ENCODE measurements at regions not wholly inside any gene's neighbourhood (a gene's known extent, or its start where the extent isn't known, plus 50 kb on each side); places are given as distances from the start of the nearest gene placed in this dataset.
"Not testable (repeated sequence)": the region's sequence is repeated elsewhere in the genome, so short reads cannot be mapped to it uniquely, and the experiment has no call there.

- peaks cover 6% of the 10 kb centered on the region for H3K9me3 Mint-ChIP-seq (ENCODE audit: low read depth, unreplicated experiment)
- intact Hi-C loops (cut with micrococcal nuclease; ENCODE audit: unreplicated experiment) = loop anchor here (5.0 kb wide), 3 partner anchors 135 to 365 kb away; no protein-coding TSS in a partner anchor
- no TSS peak for BruUV-seq (replicated peaks)
These were observed 179.2 kb upstream of the MBL2 start for GRCh38 chr10:52951824-52952223.

GRCh38 chr10:52950578-52950977 lies 178.0 kb upstream of the MBL2 start:
- DNase-seq = no peak
- CTCF ChIA-PET = no interaction called here

More at GRCh38 chr10:52951824-52952223, 179.2 kb upstream of the MBL2 start:
- peak; percentile 70 for DNase-seq
- Mint-ChIP-seq H3K27me3 (ENCODE audit: unreplicated experiment) (no peaks in the 10 kb centered on the region), H3K4me3 (ENCODE audit: low read depth, unreplicated experiment) (no peak overlapping the region), H3K36me3 (ENCODE audit: insufficient read depth, unreplicated experiment) (no peaks in the 10 kb centered on the region), H3K4me1 (ENCODE audit: low read depth, unreplicated experiment) (no peaks in the 10 kb centered on the region), H3K27ac (ENCODE audit: unreplicated experiment) (no peak overlapping the region)
- peak; percentile 44 for TF ChIP-seq CTCF (IDR thresholded peaks at IDR 0.05; ENCODE audit: unreplicated experiment)
- CTCF ChIA-PET = interaction anchor here (0.5 to 1.3 kb wide), 4 partner anchors 12 to 305 kb away, joined by 3 to 4 read pairs (median 3); no protein-coding TSS in a partner anchor

GRCh38 chr10:52949899-52950298 lies 177.3 kb upstream of the MBL2 start:
- no TSS peak for BruUV-seq (replicated peaks)
- Mint-ChIP-seq H3K36me3 (ENCODE audit: insufficient read depth, unreplicated experiment) (no peaks in the 10 kb centered on the region), H3K4me3 (ENCODE audit: low read depth, unreplicated experiment) (no peak overlapping the region), H3K9me3 (ENCODE audit: low read depth, unreplicated experiment) (peaks cover 6% of the 10 kb centered on the region), H3K4me1 (ENCODE audit: low read depth, unreplicated experiment) (no peaks in the 10 kb centered on the region), H3K27ac (ENCODE audit: unreplicated experiment) (no peak overlapping the region), H3K27me3 (ENCODE audit: unreplicated experiment) (no peaks in the 10 kb centered on the region)
- intact Hi-C loops (cut with micrococcal nuclease; ENCODE audit: unreplicated experiment) = loop anchor here (5.0 kb wide), 3 partner anchors 133 to 367 kb away; no protein-coding TSS in a partner anchor
- CTCF ChIA-PET = interaction anchor here (0.7 kb wide), 1 partner anchor 132 kb away, joined by 3 read pairs; no protein-coding TSS in a partner anchor
- peak; percentile 10 for DNase-seq
- no peak for TF ChIP-seq CTCF (IDR thresholded peaks at IDR 0.05; ENCODE audit: unreplicated experiment)

More at GRCh38 chr10:52950578-52950977, 178.0 kb upstream of the MBL2 start:
- Mint-ChIP-seq H3K36me3 (ENCODE audit: insufficient read depth, unreplicated experiment) (no peaks in the 10 kb centered on the region), H3K4me1 (ENCODE audit: low read depth, unreplicated experiment) (no peaks in the 10 kb centered on the region), H3K4me3 (ENCODE audit: low read depth, unreplicated experiment) (no peak overlapping the region), H3K9me3 (ENCODE audit: low read depth, unreplicated experiment) (peaks cover 6% of the 10 kb centered on the region), H3K27ac (ENCODE audit: unreplicated experiment) (no peak overlapping the region), H3K27me3 (ENCODE audit: unreplicated experiment) (no peaks in the 10 kb centered on the region)
- TF ChIP-seq CTCF (IDR thresholded peaks at IDR 0.05; ENCODE audit: unreplicated experiment) = no peak
- intact Hi-C loops (cut with micrococcal nuclease; ENCODE audit: unreplicated experiment) = loop anchor here (5.0 kb wide), 3 partner anchors 133 to 367 kb away; no protein-coding TSS in a partner anchor
- no TSS peak for BruUV-seq (replicated peaks)

GRCh38 chr10:52946486-52946885 lies 173.9 kb upstream of the MBL2 start:
- H3K27ac Mint-ChIP-seq (ENCODE audit: unreplicated experiment) = no peak overlapping the region
- H3K4me3 Mint-ChIP-seq (ENCODE audit: low read depth, unreplicated experiment) = no peak overlapping the region
- no peaks in the 10 kb centered on the region for H3K9me3 Mint-ChIP-seq (ENCODE audit: low read depth, unreplicated experiment)
- no peaks in the 10 kb centered on the region for H3K4me1 Mint-ChIP-seq (ENCODE audit: low read depth, unreplicated experiment)
- H3K27me3 Mint-ChIP-seq (ENCODE audit: unreplicated experiment) = no peaks in the 10 kb centered on the region
- no peak for DNase-seq
- CTCF ChIA-PET = no interaction called here
- no TSS peak for BruUV-seq (replicated peaks)
- no peaks in the 10 kb centered on the region for H3K36me3 Mint-ChIP-seq (ENCODE audit: insufficient read depth, unreplicated experiment)
- intact Hi-C loops (cut with micrococcal nuclease; ENCODE audit: unreplicated experiment) = no loop called here
- no peak for TF ChIP-seq CTCF (IDR thresholded peaks at IDR 0.05; ENCODE audit: unreplicated experiment)

- H3K4me1 Mint-ChIP-seq (ENCODE audit: low read depth, unreplicated experiment); H3K36me3 Mint-ChIP-seq (ENCODE audit: insufficient read depth, unreplicated experiment); H3K4me3 Mint-ChIP-seq (ENCODE audit: low read depth, unreplicated experiment); H3K27ac Mint-ChIP-seq (ENCODE audit: unreplicated experiment); intact Hi-C loops (cut with micrococcal nuclease; ENCODE audit: unreplicated experiment); H3K27me3 Mint-ChIP-seq (ENCODE audit: unreplicated experiment); H3K9me3 Mint-ChIP-seq (ENCODE audit: low read depth, unreplicated experiment); CTCF ChIA-PET; DNase-seq; BruUV-seq (replicated peaks): not testable (repeated sequence)
These were observed 172.9 kb upstream of the MBL2 start for GRCh38 chr10:52945521-52945920.

Measured in Calu3 (cell line).